B cell (primary cell): ENCODE measurements at regions not wholly inside any gene's neighbourhood (a gene's known extent, or its start where the extent isn't known, plus 50 kb on each side); places are given as distances from the start of the nearest gene placed in this dataset.
"Not testable (repeated sequence)": the region's sequence is repeated elsewhere in the genome, so short reads cannot be mapped to it uniquely, and the experiment has no call there.

Experiments
- ATAC-seq: fragments of 200-7000 bp; cut with Tn5 transposase; one replicate; pipeline ENCODE4 v1.10.0; 2021; ENCODE audit warnings: low read depth, mild to moderate bottlenecking, moderate number of reproducible peaks, moderate library complexity
- CTCF ChIA-PET: fragments of 350-600 bp; sonication (Branson Sonifier 250); formaldehyde crosslinking; loops from one replicate; lab custom pipeline; 2021; ENCODE audit warnings: antibody characterized with exemption, inconsistent platforms; lab: Charles Lee
- POLR2A ChIA-PET: fragments of 350-600 bp; sonication (Branson Sonifier 250); formaldehyde crosslinking; loops from one replicate; lab custom pipeline; 2021; ENCODE audit warnings: antibody characterized with exemption; lab: Charles Lee
- DNase-seq: peaks from one replicate; pipeline ENCODE4 v3.0.0; 2013
- H2AFZ ChIP-seq: 2 replicates; pipeline ENCODE4 v1.6.1; 2012; ENCODE audit warnings: mild to moderate bottlenecking, low read depth, low read length; ENCODE audit not compliant: insufficient read depth, poor library complexity, severe bottlenecking
- H3K27ac ChIP-seq, 2 donors: 1 replicate in 1 of 2; 2 replicates in 1 of 2; pipeline ENCODE4 v1.5.1; 2012 to 2013; ENCODE audit warnings: low read length in 2 of 2, mild to moderate bottlenecking in 2 of 2, moderate library complexity in 1 of 2
- H3K27me3 ChIP-seq, 4 experiments: fragments of 200-600 bp in 1 of 4; sonication (generic) in 1 of 4; replicated peaks in 1 of 4; 1 replicate in 2 of 4; 2 replicates in 2 of 4; pipeline versions ENCODE4 v1.6.1 to v1.7.0; 2013 to 2016; ENCODE audit warnings: low read length in 3 of 4, mild to moderate bottlenecking in 2 of 4, mixed read lengths in 1 of 4, moderate library complexity in 1 of 4; ENCODE audit not compliant: insufficient read depth in 4 of 4, control insufficient read depth in 3 of 4; ENCODE audit errors: control extremely low read depth in 1 of 4
- H3K36me3 ChIP-seq, 2 experiments: replicated peaks in 1 of 2; 1 replicate in 1 of 2; 2 replicates in 1 of 2; pipeline versions ENCODE4 v1.6.1 to v1.7.1; 2013; ENCODE audit warnings: low read length in 1 of 2; ENCODE audit not compliant: insufficient read depth in 2 of 2, control insufficient read depth in 1 of 2; ENCODE audit errors: control extremely low read depth in 1 of 2, extremely low read depth in 1 of 2
- H3K4me1 ChIP-seq, 2 donors: fragments of 200-600 bp in 1 of 2; sonication (generic) in 1 of 2; 1 replicate in 1 of 2; 2 replicates in 1 of 2; pipeline versions ENCODE4 v1.5.1 to v1.6.1; 2013 to 2017; ENCODE audit warnings: low read length in 2 of 2; ENCODE audit not compliant: control insufficient read depth in 2 of 2, insufficient read depth in 2 of 2
- H3K4me2 ChIP-seq: replicated peaks from 2 replicates; pipeline ENCODE3; 2012; ENCODE audit warnings: mild to moderate bottlenecking, low read depth, low read length; ENCODE audit not compliant: poor library complexity, severe bottlenecking
- H3K4me3 ChIP-seq, 5 experiments: fragments of 200-600 bp in 1 of 5; sonication (generic) in 1 of 5; 1 replicate in 3 of 5; 2 replicates in 2 of 5; pipeline versions ENCODE4 v1.5.1 to v1.7.0; 2011 to 2016; ENCODE audit warnings: low read length in 4 of 5, mild to moderate bottlenecking in 4 of 5, low read depth in 2 of 5, control low read depth in 1 of 5, moderate library complexity in 1 of 5; ENCODE audit not compliant: insufficient read depth in 1 of 5; ENCODE audit errors: control extremely low read depth in 1 of 5, extremely low read depth in 1 of 5
- H3K79me2 ChIP-seq: fragments of 200-600 bp; sonication (generic); one replicate; pipeline ENCODE4 v1.6.0; 2016; ENCODE audit warnings: low read length; ENCODE audit not compliant: control insufficient read depth, insufficient read depth
- H3K9ac ChIP-seq: fragments of 200-600 bp; sonication (generic); 2 replicates; pipeline ENCODE4 v1.6.1; 2017; ENCODE audit warnings: mild to moderate bottlenecking, low read length, moderate library complexity
- H3K9me3 ChIP-seq, 3 donors: one replicate each; pipeline versions ENCODE4 v1.6.1 to v1.7.1; 2013; ENCODE audit warnings: low read length in 2 of 3; ENCODE audit not compliant: control insufficient read depth in 2 of 3, insufficient read depth in 1 of 3; ENCODE audit errors: control extremely low read depth in 1 of 3
- H4K20me1 ChIP-seq: 2 replicates; pipeline ENCODE4 v1.6.0; 2012; ENCODE audit warnings: mild to moderate bottlenecking, low read length; ENCODE audit not compliant: insufficient read depth, control insufficient read depth, poor library complexity, severe bottlenecking
- H3K27ac Mint-ChIP-seq: one replicate; pipeline ENCODE4 v1.8.0; 2021; ENCODE audit warnings: mixed read lengths
- H3K27me3 Mint-ChIP-seq: one replicate; pipeline ENCODE4 v1.8.0; 2021; ENCODE audit warnings: mixed read lengths
- H3K4me1 Mint-ChIP-seq: one replicate; pipeline ENCODE4 v1.8.0; 2021; ENCODE audit warnings: mixed read lengths
- H3K4me3 Mint-ChIP-seq: one replicate; pipeline ENCODE4 v1.8.0; 2021; ENCODE audit warnings: mixed read lengths
- H3K9me3 Mint-ChIP-seq: one replicate; pipeline ENCODE4 v1.8.0; 2022; ENCODE audit warnings: mixed read lengths; ENCODE audit not compliant: insufficient read depth
- CTCF ChIP-seq: fragments of 200-600 bp; IDR thresholded peaks from one replicate; pipeline ENCODE4 v1.8.0; 2022; ENCODE audit warnings: antibody characterized with exemption, mild to moderate bottlenecking
- EZH2 ChIP-seq: IDR thresholded peaks from 2 replicates; pipeline ENCODE4 v1.6.1; 2012; ENCODE audit warnings: borderline replicate concordance, low read depth, mild to moderate bottlenecking, moderate library complexity, low read length; ENCODE audit not compliant: insufficient read depth, poor library complexity, severe bottlenecking
- WGBS: methylation state at CpG from one replicate; pipeline ENCODE4 v1.1.5; 2013; ENCODE audit warnings: missing lambda C conversion rate; ENCODE audit not compliant: insufficient coverage; 5-methylcytosine and 5-hydroxymethylcytosine counted together
- intact Hi-C: fragments of 100-400 bp; cut with micrococcal nuclease; formaldehyde crosslinking; loops from one replicate; pipeline ENCODE4 v1.10.0; 2022

GRCh38 chr10:124148509-124149188 is 55.3 kb upstream of the CHST15 start:
- DNase-seq, intact Hi-C loops, H3K9me3 ChIP-seq, POLR2A ChIA-PET, H3K36me3 ChIP-seq, H2AFZ ChIP-seq, H3K27me3 ChIP-seq, H3K27me3 Mint-ChIP-seq, H3K27ac ChIP-seq, H3K4me3 ChIP-seq, H3K4me2 ChIP-seq, H3K4me3 Mint-ChIP-seq, H3K79me2 ChIP-seq, H3K9me3 Mint-ChIP-seq, H3K9ac ChIP-seq, ATAC-seq, H4K20me1 ChIP-seq, H3K27ac Mint-ChIP-seq: not testable (repeated sequence)
- 90% methylated on average over 4 of the region's 7 CpGs for WGBS
- peaks cover 47 to 52% of the 10 kb centered on the region in 2 donors for H3K4me1 ChIP-seq
- peaks cover 14% of the 10 kb centered on the region for H3K4me1 Mint-ChIP-seq
- CTCF ChIA-PET, result interaction anchor here (1.3 to 2.6 kb wide), 2 partner anchors 8 to 153 kb away, joined by 3 to 8 read pairs; no protein-coding TSS in a partner anchor

- Mint-ChIP-seq H3K9me3 (no peaks in the 10 kb centered on the region), H3K4me3 (no peak overlapping the region), H3K4me1 (peaks cover 14% of the 10 kb centered on the region), H3K27me3 (no peaks in the 10 kb centered on the region), H3K27ac (no peak overlapping the region)
- Histone ChIP-seq H3K79me2 (no peaks in the 10 kb centered on the region), H3K27me3 (no peaks in the 10 kb centered on the region), H3K36me3 (no peaks in the 10 kb centered on the region), H3K9me3 (no peaks in the 10 kb centered on the region), H3K9ac (no peak overlapping the region), H4K20me1 (no peaks in the 10 kb centered on the region), H3K4me2 (no peak overlapping the region), H3K4me1 (peaks cover 42 to 48% of the 10 kb centered on the region in 2 donors), H3K4me3 (no peak overlapping the region), H3K27ac (no peak overlapping the region), H2AFZ (no peak overlapping the region)
- DNase-seq (no peak), ATAC-seq (no peak)
- TF ChIP-seq EZH2, result no peak
- TF ChIP-seq CTCF, result no peak
- WGBS, result 94% methylated on average over 2 of the region's 3 CpGs
- intact Hi-C loops, result no loop called here
- CTCF ChIA-PET, result interaction anchor here (1.1 to 1.4 kb wide), 2 partner anchors 21 to 22 kb away, joined by 4 to 5 read pairs; no protein-coding TSS in a partner anchor
- POLR2A ChIA-PET, result no interaction called here
These were observed 53.1 kb upstream of the CHST15 start for GRCh38 chr10:124146483-124146882.
